Breast epithelium (tissue), 4 donors: ENCODE measurements at regions not wholly inside any gene's neighbourhood (a gene's known extent, or its start where the extent isn't known, plus 50 kb on each side); places are given as distances from the start of the nearest gene placed in this dataset.

Source experiments
- DNase-seq, 2 donors: peaks; one replicate each; pipeline ENCODE4 v3.0.0-alpha.2; 2019; ENCODE audit warnings: low spot score in 2 of 2
- H3K27ac ChIP-seq, 2 donors: fragments of 200-600 bp; sonication (generic) in 1 of 2; one replicate each; pipeline ENCODE4 v1.5.1; 2016 to 2019; ENCODE audit warnings: mild to moderate bottlenecking in 1 of 2
- H3K27me3 ChIP-seq, 2 donors: fragments of 200-600 bp; sonication (generic) in 1 of 2; one replicate each; pipeline versions ENCODE4 v1.5.1 to v1.6.0; 2017 to 2019; ENCODE audit warnings: control low read depth in 1 of 2, mild to moderate bottlenecking in 1 of 2
- H3K36me3 ChIP-seq: fragments of 200-600 bp; one replicate; pipeline ENCODE4 v1.5.1; 2019
- H3K4me1 ChIP-seq, 2 donors: fragments of 200-600 bp; sonication (generic); one replicate each; pipeline ENCODE4 v1.5.1; 2016 to 2019; ENCODE audit warnings: control low read depth in 1 of 2
- H3K4me3 ChIP-seq, 3 donors: fragments of 200-600 bp; sonication (generic); 1 replicate in 2 of 3; 2 replicates in 1 of 3; pipeline ENCODE4 v1.5.1; 2016 to 2019; ENCODE audit warnings: mild to moderate bottlenecking in 3 of 3, moderate library complexity in 2 of 3
- H3K9me3 ChIP-seq, 2 donors: fragments of 200-600 bp; sonication (generic) in 1 of 2; one replicate each; pipeline ENCODE4 v1.5.1; 2016 to 2019; ENCODE audit warnings: control low read depth in 1 of 2
- POLR2A ChIP-seq: fragments of 450-650 bp; IDR thresholded peaks from one replicate; pipeline ENCODE4 v1.6.1; 2016; ENCODE audit warnings: antibody characterized with exemption, mild to moderate bottlenecking, moderate library complexity
- POLR2AphosphoS5 ChIP-seq, 3 donors: sonication (generic); formaldehyde crosslinking; IDR thresholded peaks; one replicate each; pipeline ENCODE4 v1.6.1; 2017; ENCODE audit warnings: antibody characterized with exemption in 3 of 3
- intact Hi-C: fragments of 100-400 bp; cut with DNase I; formaldehyde crosslinking; loops from one replicate; pipeline ENCODE4 v1.15.1; 2023; ENCODE audit warnings: low total_unique reads
- TF ChIP-seq, protein P1 (sequence below), 3 donors: fragments of 450-650 bp; IDR thresholded peaks; one replicate each; pipeline ENCODE4 v1.5.1; 2016 to 2017; ENCODE audit warnings: antibody characterized with exemption in 3 of 3, mild to moderate bottlenecking in 3 of 3, moderate library complexity in 3 of 3

DNA sequence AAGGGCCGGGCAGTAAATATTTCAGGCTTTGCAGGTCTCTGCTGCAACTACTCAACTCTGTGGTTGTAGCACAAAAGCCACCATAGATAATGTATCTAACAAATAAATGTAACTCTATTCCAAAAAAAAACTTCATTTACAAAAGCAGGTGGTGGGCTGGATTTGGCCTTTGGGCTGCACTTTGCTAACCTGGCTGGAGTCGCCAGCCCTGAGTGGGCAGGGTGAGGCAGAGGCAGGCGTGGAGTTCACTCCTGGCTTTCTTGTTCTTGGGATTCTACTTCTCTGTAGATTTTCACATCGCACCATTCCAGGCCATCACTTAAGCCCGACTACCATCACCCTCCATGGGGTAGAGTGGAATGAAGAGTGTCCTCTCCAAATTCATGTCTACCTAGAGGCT, 367.6 kb upstream of the MGMT start:
- intact Hi-C loops, result no loop called here
- H3K9me3 ChIP-seq, result no peaks in the 10 kb centered on the region
- TF ChIP-seq, protein P1, sequence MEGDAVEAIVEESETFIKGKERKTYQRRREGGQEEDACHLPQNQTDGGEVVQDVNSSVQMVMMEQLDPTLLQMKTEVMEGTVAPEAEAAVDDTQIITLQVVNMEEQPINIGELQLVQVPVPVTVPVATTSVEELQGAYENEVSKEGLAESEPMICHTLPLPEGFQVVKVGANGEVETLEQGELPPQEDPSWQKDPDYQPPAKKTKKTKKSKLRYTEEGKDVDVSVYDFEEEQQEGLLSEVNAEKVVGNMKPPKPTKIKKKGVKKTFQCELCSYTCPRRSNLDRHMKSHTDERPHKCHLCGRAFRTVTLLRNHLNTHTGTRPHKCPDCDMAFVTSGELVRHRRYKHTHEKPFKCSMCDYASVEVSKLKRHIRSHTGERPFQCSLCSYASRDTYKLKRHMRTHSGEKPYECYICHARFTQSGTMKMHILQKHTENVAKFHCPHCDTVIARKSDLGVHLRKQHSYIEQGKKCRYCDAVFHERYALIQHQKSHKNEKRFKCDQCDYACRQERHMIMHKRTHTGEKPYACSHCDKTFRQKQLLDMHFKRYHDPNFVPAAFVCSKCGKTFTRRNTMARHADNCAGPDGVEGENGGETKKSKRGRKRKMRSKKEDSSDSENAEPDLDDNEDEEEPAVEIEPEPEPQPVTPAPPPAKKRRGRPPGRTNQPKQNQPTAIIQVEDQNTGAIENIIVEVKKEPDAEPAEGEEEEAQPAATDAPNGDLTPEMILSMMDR (IDR thresholded peaks at IDR 0.05), result no peak
- TF ChIP-seq POLR2A (no peak), POLR2AphosphoS5 (IDR thresholded peaks at IDR 0.05) (no peak)
- no peak overlapping the region for H3K4me3 ChIP-seq
- no peak for DNase-seq
- H3K4me1 ChIP-seq, result peaks cover 0 to 5% of the 10 kb centered on the region in 2 donors
- no peak overlapping the region for H3K27ac ChIP-seq
- no peaks in the 10 kb centered on the region for H3K27me3 ChIP-seq
- H3K36me3 ChIP-seq, result no peaks in the 10 kb centered on the region

DNA sequence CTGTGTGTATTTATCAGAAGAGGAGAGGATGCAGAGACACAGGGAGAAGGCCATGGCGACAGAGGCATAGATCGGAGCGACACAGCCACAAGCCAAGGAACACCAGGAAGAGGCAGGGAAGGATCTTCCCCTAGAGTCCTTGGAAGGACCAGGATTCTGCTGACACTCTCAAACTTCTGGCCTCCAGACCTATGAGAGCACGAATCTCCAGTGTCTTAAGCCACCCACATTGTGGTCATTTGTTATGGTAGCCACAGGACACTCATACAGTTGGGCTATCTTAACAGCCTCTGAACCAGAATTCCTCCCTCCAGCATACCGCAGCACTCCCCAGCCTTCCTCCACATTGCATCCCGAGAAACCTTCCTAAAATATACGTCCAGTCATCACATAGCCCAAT, 367.0 kb upstream of the MGMT start:
- H3K27ac ChIP-seq, result no peak overlapping the region
- TF ChIP-seq, protein P1 (IDR thresholded peaks at IDR 0.05), result no peak
- TF ChIP-seq POLR2AphosphoS5 (IDR thresholded peaks at IDR 0.05) (no peak), POLR2A (no peak)
- no peak for DNase-seq
- H3K27me3 ChIP-seq, result no peaks in the 10 kb centered on the region
- no peak overlapping the region for H3K4me3 ChIP-seq
- H3K9me3 ChIP-seq, result no peaks in the 10 kb centered on the region
- no peaks in the 10 kb centered on the region for H3K36me3 ChIP-seq
- intact Hi-C loops, result no loop called here
- peaks cover 0 to 5% of the 10 kb centered on the region in 2 donors for H3K4me1 ChIP-seq

DNA sequence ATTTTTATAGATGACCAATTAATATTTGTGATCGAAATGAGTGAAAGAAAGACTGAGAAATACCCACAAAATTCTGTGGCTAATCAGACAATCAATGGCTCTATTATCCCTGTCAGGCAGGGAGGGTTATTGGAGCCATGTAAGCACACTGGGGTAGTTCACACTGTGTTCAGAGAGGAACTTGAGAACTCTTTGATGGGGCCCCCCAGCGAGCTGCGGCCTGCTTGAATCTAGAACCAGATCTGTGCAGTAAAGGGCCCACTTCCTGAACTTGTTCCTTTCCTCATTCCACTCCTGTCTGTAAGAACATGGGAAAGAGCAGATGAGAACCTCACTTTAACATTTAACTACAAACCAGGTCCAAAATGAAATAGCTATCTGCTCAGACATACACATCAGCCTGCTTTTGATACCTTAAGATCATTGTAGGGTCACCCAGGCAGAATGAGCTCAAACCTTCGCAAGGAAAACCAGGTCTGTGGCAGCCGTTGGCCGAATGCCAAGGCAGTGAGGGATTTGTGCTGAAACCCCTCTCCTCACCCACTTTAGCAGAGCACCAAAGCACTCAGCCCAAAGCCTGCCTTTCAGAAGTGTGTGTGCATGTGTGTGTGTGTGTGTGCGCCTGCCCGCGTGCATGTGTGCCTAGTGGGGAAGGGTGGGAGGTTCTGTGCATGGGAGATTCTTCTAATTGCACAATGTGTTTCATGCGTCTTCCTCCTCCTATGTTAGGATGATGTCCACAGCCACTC, 365.6 kb upstream of the MGMT start:
- no peak overlapping the region for H3K27ac ChIP-seq
- H3K9me3 ChIP-seq, result no peaks in the 10 kb centered on the region
- no peak overlapping the region for H3K4me3 ChIP-seq
- intact Hi-C loops, result no loop called here
- H3K27me3 ChIP-seq, result no peaks in the 10 kb centered on the region
- TF ChIP-seq, protein P1 (IDR thresholded peaks at IDR 0.05), result no peak
- TF ChIP-seq POLR2A (no peak), POLR2AphosphoS5 (IDR thresholded peaks at IDR 0.05) (no peak)
- no peaks in the 10 kb centered on the region for H3K36me3 ChIP-seq
- H3K4me1 ChIP-seq, result peaks cover 0 to 5% of the 10 kb centered on the region in 2 donors
- DNase-seq, result no peak

DNA sequence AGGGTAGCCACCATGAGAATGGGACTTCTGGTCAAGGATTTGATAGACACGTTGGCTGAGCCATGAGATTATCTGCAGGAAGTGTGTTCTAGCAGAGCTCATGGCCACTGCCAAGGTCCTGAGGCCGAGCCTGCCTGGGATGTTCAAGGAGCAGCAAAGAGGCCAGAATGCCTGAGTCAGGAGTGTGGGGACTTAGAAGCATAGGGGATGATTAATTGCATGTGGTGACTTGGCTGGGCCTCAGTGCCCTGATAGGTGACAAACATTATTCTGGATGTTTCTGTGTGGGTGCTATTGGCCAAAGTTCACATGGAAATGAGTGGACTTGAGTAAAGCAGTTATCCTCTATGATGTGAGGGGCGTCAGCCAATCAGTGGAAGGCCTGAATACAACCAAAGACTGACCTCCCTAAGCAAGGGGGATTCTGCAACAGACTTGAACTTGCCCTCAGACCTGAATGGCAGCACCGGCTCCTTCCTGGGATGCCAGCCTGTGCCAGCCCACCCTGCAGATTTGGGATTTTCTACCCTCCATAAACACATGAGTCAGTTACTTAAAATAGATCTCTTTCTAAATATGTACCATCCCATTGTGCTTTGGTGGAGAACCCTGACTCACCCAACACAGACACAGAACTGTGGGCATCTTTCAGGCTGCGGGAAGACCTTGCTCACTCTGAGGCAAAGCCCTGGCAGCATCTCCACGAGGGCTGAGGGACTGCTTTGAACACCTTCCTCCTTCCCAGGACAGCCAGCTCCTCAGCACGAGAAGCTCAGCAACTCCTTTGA, 363.9 kb upstream of the MGMT start:
- TF ChIP-seq POLR2AphosphoS5 (IDR thresholded peaks at IDR 0.05), result no peak
- TF ChIP-seq, protein P1 (IDR thresholded peaks at IDR 0.05), result no peak
- TF ChIP-seq POLR2A, result no peak
- Histone ChIP-seq H3K27ac (no peak overlapping the region), H3K36me3 (no peaks in the 10 kb centered on the region), H3K9me3 (no peaks in the 10 kb centered on the region), H3K27me3 (no peaks in the 10 kb centered on the region), H3K4me3 (no peak overlapping the region), H3K4me1 (no peaks in the 10 kb centered on the region)
- DNase-seq, result no peak
- intact Hi-C loops, result no loop called here
